ENCODE measurements at regions not wholly inside any gene's neighbourhood (a gene's known extent, or its start where the extent isn't known, plus 50 kb on each side); places are given as distances from the start of the nearest gene placed in this dataset.

- ChIA-PET CTCF (no interaction called here), POLR2A (no interaction called here)
- Histone ChIP-seq H3K27me3 (ENCODE audit: control insufficient read depth in 2 of 2, insufficient read depth in 2 of 2, low read length in 2 of 2) (no peaks in the 10 kb centered on the region), H3K27ac (ENCODE audit: insufficient read depth, low read depth, low read length) (no peak overlapping the region), H3K79me2 (ENCODE audit: control insufficient read depth, insufficient read depth, low read length) (no peaks in the 10 kb centered on the region), H3K4me3 (replicated peaks in 1 of 3; ENCODE audit: insufficient read depth in 1 of 3, low read depth in 1 of 3, low read length in 3 of 3) (no peak overlapping the region), H3K9me1 (replicated peaks; ENCODE audit: control insufficient read depth, extremely low read depth, insufficient read depth, low read length) (no peaks in the 10 kb centered on the region), H2AFZ (ENCODE audit: low read depth, low read length) (no peak overlapping the region), H3K4me1 (ENCODE audit: control insufficient read depth, extremely low read depth, insufficient read depth, low read length) (no peaks in the 10 kb centered on the region), H4K20me1 (replicated peaks; ENCODE audit: control insufficient read depth, extremely low read depth, insufficient read depth, low read length) (no peaks in the 10 kb centered on the region), H3K9me3 (replicated peaks; ENCODE audit: control insufficient read depth, insufficient read depth, low read length) (no peaks in the 10 kb centered on the region), H3K36me3 (ENCODE audit: control insufficient read depth in 2 of 2, extremely low read depth in 1 of 2, insufficient read depth in 2 of 2, low read length in 2 of 2) (no peaks in the 10 kb centered on the region), H3K9ac (replicated peaks; ENCODE audit: extremely low read depth, insufficient read depth, low read length) (no peak overlapping the region), H3K4me2 (ENCODE audit: insufficient read depth, low read length) (no peak overlapping the region)
- dilution Hi-C loops (cut with MboI; ENCODE audit: extremely low pct_ligation_motif_present, low sequenced_read_pairs) (no loop called here), intact Hi-C loops (cut with micrococcal nuclease) (no loop called here)
- no peak for FAIRE-seq
- TF ChIP-seq POLR2AphosphoS5 (IDR thresholded peaks at IDR 0.05; ENCODE audit: insufficient read depth, low read depth, low read length), result no peak
- no peak for TF ChIP-seq GATA2 (IDR thresholded peaks at IDR 0.05; ENCODE audit: insufficient read depth, insufficient read length, low read depth, low read length)
- no peak for TF ChIP-seq EZH2 (IDR thresholded peaks at IDR 0.05; ENCODE audit: borderline replicate concordance, low read depth, low read length, severe bottlenecking)
- DNase-seq (ENCODE audit: low read depth, low spot score), result no peak
- no TSS peak for BruUV-seq (replicated peaks)
Measured at GRCh38 chr2:13143451-13143850, 426.7 kb downstream of the TRIB2 start.

GRCh38 chr2:13156916-13157315 is 440.2 kb downstream of the TRIB2 start:
- Histone ChIP-seq H3K9me3 (replicated peaks; ENCODE audit: control insufficient read depth, insufficient read depth, low read length) (no peaks in the 10 kb centered on the region), H3K36me3 (ENCODE audit: control insufficient read depth in 2 of 2, extremely low read depth in 1 of 2, insufficient read depth in 2 of 2, low read length in 2 of 2) (no peaks in the 10 kb centered on the region), H3K9ac (replicated peaks; ENCODE audit: extremely low read depth, insufficient read depth, low read length) (no peak overlapping the region), H3K79me2 (ENCODE audit: control insufficient read depth, insufficient read depth, low read length) (no peaks in the 10 kb centered on the region), H3K27me3 (ENCODE audit: control insufficient read depth in 2 of 2, insufficient read depth in 2 of 2, low read length in 2 of 2) (no peaks in the 10 kb centered on the region), H3K9me1 (replicated peaks; ENCODE audit: control insufficient read depth, extremely low read depth, insufficient read depth, low read length) (no peaks in the 10 kb centered on the region), H3K4me1 (ENCODE audit: control insufficient read depth, extremely low read depth, insufficient read depth, low read length) (no peaks in the 10 kb centered on the region), H3K4me2 (ENCODE audit: insufficient read depth, low read length) (no peak overlapping the region), H2AFZ (ENCODE audit: low read depth, low read length) (no peak overlapping the region), H4K20me1 (replicated peaks; ENCODE audit: control insufficient read depth, extremely low read depth, insufficient read depth, low read length) (no peaks in the 10 kb centered on the region), H3K27ac (ENCODE audit: insufficient read depth, low read depth, low read length) (no peak overlapping the region), H3K4me3 (replicated peaks in 1 of 3; ENCODE audit: insufficient read depth in 1 of 3, low read depth in 1 of 3, low read length in 3 of 3) (no peak overlapping the region)
- CTCF ChIA-PET, result no interaction called here
- BruUV-seq (replicated peaks), result no TSS peak
- no peak for FAIRE-seq
- POLR2A ChIA-PET, result no interaction called here
- no peak for DNase-seq (ENCODE audit: low read depth, low spot score)
- dilution Hi-C loops (cut with MboI; ENCODE audit: extremely low pct_ligation_motif_present, low sequenced_read_pairs), result no loop called here
- intact Hi-C loops (cut with micrococcal nuclease), result no loop called here
- TF ChIP-seq, protein P1, sequence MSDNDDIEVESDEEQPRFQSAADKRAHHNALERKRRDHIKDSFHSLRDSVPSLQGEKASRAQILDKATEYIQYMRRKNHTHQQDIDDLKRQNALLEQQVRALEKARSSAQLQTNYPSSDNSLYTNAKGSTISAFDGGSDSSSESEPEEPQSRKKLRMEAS (IDR thresholded peaks at IDR 0.05; ENCODE audit: insufficient read depth, insufficient read length), result no peak
- TF ChIP-seq JUN (IDR thresholded peaks at IDR 0.05; ENCODE audit: borderline replicate concordance, insufficient read depth, insufficient read length, low read depth), result no peak
- TF ChIP-seq POLR2A (IDR thresholded peaks at IDR 0.05; ENCODE audit: low read depth, low read length), result no peak
- no peak for TF ChIP-seq FOS (IDR thresholded peaks at IDR 0.05; ENCODE audit: borderline replicate concordance, insufficient read depth, low read length)
- no peak for TF ChIP-seq MYC (IDR thresholded peaks at IDR 0.05; ENCODE audit: low read depth, low read length)
- TF ChIP-seq POLR2AphosphoS5 (IDR thresholded peaks at IDR 0.05; ENCODE audit: insufficient read depth, low read depth, low read length), result no peak
- TF ChIP-seq CTCF (IDR thresholded peaks at IDR 0.05; ENCODE audit: extremely low read depth in 1 of 2, insufficient read depth in 1 of 2, low read depth in 1 of 2, low read length in 2 of 2), result no peak
- no peak for TF ChIP-seq EZH2 (IDR thresholded peaks at IDR 0.05; ENCODE audit: borderline replicate concordance, low read depth, low read length, severe bottlenecking)
- TF ChIP-seq GATA2 (IDR thresholded peaks at IDR 0.05; ENCODE audit: insufficient read depth, insufficient read length, low read depth, low read length), result no peak

Measured in endothelial cell of umbilical vein (primary cell).